Activated CD8-positive, alpha-beta memory T cell treated with anti-CD3 and anti-CD28 coated beads for 48 hours (primary cell): ENCODE measurements at regions not wholly inside any gene's neighbourhood (a gene's known extent, or its start where the extent isn't known, plus 50 kb on each side); places are given as distances from the start of the nearest gene placed in this dataset.
"Not testable (repeated sequence)": the region's sequence is repeated elsewhere in the genome, so short reads cannot be mapped to it uniquely, and the experiment has no call there.

Experiments used
- DNase-seq, 3 experiments: peaks; one replicate each; pipeline ENCODE4 v3.0.0-alpha.2; 2020; ENCODE audit warnings: low read depth in 2 of 3, low spot score in 2 of 3

DNA sequence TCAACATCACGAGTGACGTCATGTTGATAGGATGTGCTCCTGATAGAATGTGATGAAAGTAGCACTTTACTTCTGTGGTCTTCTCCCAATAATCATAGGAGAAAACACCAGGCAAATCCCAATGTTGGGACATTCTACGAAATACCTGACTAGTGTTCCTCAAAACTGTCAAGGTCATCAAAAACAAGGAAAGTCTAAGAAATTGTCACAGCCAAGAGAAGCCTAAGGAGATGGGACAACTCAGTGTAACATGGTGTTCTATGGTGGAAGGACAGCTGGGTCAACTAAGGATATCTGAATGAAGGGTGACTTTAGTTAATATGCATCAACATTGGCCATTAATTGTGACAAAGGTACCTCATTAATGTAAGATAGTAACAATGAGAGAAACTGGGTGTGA, 180.0 kb upstream of the PLGLB2 start:
- not testable (repeated sequence) for DNase-seq

DNA sequence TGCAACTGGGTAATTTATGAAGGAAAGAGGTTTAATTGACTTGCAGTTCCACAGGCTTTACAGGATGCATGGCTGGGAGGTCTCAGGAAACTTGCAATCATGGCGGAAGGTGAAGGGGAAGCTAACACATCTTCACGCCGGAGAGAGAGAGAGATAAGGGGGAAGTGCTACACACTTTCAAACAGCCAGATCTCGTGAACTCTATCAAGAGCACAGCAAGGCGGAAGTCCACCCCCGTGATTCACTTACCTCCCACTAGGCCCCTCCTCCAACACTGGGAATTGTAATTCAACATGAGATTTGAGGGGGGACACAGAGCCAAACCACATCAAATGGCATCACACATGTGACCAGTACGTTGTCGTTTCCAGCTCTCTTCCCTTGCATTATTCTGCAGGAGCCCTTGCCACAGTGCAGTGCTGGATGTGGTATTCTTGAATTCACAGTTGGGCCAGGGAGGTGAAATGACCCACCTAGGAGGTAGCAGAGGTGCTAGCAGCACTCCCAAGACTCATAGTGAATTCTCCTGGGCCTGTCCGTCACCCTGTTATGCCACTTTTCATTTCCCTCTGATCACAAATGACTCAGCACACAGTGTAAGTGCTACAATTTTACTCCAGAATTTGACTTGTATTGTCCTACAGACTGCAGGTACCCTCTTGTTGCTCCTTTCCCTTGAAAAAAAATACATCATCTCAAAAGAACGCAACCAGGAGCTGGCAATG, 179.2 kb upstream of the PLGLB2 start:
- not testable (repeated sequence) for DNase-seq

DNA sequence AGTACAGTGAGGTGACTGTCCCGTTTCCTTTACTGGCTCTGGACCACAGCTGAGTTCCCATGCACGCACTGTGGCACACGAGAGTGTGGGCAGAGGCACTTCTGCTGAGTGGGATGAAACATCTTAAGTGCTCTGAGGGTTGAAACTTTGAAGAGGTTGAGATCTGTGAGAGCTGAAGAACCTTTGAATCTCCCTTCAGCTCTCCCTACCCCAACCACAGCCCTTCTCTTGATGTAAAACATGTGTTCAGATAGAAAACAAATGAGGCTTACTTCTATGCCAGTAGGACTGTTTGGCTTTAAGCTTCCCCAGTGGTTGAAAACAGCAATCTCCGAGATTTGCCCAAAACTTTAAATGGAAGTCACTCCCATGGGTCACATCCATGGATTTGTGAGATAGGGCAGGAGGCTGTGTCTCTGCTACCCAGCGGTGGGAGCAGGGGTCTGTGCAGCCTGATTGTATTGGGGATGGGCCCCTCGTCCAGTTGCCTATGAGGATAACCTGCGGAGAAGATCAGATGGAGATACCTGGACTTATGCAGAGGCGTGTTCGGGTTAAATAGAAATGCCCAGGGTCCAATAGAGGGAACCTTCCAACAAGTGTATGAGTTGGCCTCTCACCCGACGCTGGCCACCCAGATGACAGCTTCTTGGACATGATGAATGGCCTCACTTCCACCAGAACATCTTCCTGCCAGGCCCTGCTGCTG, 178.0 kb upstream of the PLGLB2 start:
- not testable (repeated sequence) for DNase-seq

DNA sequence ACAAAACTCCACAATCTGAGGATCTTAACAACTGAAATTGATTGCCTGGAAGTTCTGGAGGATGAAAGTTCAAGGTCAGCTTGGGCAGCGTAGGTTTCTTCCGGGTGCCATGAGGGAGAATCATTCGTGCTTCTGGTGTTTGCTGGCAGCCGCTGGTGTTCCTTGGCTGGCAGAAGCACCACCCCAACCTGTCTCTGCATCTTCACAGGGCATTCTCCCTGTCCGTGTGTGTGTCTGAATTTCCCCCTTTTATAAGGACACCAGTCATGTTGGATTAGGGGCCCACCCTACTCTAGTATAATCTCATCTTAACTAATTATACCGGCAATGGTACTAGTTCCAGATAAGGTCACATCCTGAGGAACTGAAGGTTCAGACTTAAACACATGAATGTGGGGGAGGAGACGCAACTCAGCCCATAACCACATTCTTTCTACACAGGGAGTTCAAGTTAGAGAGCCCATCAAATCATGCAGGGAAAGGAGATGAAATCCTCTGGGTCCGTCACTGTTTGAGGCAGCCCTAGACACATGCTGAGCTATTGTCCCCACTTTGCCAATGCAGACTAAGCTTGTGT, 175.9 kb upstream of the PLGLB2 start:
- not testable (repeated sequence) for DNase-seq

DNA sequence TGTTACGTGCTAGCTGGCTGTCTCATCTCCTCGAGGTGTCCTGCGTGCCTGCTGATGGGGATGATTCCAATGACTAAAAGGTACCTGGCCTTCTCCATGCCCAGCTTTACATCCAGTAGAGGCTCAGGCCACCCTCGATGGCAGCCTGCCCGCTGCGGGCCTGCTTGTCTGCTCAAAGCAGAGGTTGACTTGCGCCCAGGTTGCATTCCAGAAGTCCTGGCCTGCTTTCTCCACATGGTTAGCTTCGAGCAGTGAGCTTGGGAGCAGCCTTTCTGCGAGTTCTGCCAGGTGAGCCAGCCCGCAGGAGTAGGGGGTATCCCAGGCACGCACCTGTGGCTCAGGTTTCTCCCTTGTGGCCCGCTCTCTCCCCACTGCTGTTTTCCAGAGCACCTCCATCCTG, 175.0 kb upstream of the PLGLB2 start:
- not testable (repeated sequence) for DNase-seq

DNA sequence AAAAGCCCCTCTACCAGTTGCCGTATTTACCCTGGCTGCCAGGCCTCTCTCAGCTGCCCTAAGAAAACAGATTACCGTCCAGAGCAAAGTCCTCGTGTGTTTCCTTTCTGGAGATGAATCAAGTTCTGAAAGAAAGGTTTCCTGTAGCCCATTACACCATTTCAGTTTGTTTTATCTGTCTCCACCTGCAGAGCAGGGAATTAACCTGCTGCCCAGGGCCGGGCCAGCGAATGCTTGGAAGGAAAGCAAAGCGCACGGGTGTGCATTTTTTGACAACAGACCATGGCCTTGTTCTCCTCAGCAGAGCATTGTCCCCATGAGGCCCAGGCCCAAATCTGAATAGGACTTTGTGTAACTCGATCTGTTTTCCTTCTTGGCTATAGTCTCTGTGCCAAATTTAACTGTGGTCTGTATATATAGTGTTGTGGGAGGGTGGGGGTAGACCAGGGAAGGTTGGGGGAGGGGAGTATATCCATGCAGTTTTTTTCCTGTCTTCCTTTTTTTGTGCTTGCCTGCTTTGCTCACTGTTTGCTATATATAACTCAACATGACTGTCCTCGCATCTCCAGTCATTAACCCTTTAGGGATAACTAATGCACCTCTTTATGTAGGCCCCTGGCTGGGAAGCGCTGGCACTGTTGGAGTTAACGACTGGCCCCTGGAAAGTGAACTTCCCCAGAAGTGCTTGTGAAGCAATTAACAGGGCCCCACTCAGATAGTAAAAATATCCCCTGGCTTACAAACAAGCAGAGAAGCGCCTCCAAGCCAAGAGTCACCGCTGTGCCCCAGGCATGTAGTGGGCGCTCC, 174.3 kb upstream of the PLGLB2 start:
- not testable (repeated sequence) for DNase-seq

DNA sequence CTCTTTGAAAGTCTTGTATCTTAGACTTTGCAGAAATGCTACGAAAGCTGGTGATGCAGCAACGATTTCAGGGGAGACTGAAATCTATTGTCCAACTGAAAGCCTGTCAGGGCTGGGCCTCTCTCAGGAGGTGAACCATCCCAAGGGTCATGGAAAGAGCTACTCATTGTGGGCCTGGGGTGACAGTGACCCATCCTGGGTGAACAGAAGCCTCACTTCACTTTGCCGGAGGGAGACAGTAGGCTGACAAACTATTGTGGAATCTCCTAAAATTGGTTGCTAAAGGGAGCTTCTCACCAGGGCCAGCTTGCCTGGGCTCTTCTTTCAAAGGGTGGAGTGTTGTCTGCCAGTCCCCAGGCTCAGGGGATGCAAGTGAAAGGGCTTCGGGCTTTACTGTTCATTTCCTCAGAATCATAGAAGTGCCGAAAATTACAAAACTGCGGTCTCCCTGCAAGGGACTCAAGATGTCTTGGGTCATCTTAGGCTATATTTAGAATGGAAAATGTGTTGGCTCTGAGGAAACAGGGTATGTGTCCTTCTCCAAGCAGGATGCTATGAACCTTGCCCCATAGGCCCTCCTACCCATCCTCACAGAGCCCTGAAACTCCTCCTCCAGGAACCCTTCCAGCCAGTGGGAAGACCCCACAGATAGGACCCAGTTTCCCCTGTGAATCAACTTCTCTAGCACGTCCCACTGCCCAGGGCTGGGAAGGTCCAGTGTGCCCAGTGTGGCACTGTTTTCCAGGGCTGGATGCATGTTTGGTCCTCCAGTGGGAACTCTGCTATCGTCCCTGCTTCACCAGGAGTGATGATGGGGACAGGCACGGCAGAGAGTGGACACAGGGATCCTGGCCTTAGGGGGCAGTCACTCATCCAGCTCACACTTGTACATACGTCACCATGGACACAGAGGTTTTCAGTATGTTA, 173.4 kb upstream of the PLGLB2 start:
- not testable (repeated sequence) for DNase-seq

DNA sequence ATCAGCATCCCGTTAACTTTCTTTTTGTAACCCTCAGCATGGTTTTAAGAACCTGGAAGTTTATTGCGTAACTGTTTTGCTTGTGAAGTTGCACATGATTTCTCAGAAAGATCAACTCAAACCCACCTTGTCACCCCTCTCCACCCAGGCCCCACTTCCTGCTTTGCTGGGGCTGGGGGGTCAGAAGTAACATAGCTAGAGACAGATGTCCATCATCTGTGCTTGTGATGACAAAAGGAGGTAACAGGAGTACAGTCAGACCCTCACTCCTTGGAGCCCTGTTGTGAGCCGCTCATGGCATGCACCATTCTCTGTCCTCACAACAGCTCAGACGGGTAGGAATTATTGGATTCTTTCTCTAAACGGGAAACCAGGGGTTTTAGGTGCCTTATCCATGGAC, 172.7 kb upstream of the PLGLB2 start:
- not testable (repeated sequence) for DNase-seq

DNA sequence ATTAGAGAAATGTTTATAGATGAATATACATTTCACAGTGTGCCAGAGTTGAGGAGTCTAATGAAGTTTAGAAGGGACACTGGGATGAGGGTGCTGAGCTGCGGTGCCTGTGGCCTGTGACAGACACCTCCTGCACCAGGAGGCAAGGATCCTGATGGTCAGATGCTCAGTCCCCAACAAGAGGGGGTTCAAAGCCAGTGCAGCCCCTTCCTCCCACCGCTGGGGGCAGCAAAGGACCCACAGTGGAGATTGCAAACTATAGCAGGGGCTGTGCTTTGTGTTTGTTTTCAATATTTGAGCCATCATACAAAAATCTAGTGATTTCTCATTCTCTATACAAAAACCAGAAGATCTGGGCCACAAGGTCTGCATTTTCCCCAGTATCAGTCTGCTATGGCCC, 170.5 kb upstream of the PLGLB2 start:
- not testable (repeated sequence) for DNase-seq

DNA sequence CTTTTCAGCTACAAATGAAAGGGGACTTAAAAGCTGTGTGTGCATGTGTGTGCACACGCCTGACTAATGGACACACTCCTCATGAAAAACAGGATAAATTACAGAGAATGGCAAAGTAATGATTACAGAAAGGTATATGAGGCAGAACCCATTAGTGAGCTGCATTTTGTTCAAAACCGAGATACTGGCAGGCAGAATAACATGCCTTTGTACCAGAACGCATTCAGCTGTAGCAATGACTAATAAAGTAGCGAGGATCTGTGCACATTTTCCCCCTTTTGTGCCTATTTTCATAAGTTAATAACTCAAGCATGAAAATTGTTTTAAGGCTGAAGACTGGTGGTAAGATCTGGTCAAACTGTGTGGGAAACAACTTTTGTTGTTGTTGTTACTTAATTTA, 165.7 kb upstream of the PLGLB2 start:
- DNase-seq = not testable (repeated sequence)

DNA sequence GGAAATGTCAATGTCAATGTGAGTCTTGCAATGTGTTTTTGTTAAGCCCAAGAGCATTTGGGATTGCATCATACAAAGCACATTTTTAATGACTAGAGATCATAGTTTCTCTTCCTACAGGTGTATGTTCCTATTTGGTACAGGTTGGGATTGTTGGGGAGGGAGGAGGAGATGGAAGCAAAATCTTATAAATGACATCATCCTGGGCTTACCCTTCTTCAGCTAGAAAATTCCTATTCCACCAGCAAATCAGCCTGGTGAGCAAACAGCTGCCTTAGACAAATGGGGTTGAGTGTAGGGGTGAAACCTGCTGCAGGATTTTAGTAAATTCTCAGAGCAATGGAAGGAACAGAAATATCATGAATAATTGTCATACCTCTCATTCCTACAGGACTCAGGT, 165.3 kb upstream of the PLGLB2 start:
- not testable (repeated sequence) for DNase-seq

DNA sequence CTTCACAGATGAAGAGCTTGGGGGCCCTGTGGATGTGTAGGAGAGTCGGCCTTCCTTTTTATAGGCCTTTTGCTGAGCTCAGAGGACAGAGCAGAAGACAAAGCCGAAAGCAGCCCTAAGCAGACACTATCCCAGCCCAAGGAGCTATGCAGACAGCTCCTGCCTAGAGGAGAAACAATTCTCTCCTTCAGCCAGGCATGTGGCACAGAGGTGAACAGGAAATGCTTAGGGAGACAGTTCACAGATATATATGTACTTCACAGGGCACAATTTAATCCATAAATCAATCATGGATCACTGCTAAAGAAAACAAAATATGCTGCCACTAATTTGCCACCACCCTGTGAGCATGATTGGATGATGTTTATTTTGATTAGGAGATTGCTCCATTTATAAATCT, 164.5 kb upstream of the PLGLB2 start:
- DNase-seq = not testable (repeated sequence)

DNA sequence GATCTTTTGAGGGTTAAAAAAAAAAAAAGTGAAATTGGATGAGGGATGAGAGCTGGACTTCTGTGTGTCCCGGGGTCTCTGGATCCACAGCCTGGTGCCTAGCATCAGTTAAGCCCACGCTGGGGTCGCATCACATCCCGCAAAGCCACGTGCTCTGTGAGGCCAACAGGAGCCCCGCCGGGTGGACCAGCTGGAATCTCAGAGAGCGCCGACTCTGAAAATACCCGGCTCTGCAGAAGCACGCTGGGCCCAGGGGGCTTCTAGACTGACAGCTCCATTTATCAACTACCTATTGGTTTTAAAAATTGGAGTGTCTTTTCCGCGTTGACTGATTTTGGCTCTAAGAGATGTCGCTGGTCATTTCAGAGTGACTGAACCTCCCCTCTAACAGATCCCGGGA, 164.1 kb upstream of the PLGLB2 start:
- not testable (repeated sequence) for DNase-seq

DNA sequence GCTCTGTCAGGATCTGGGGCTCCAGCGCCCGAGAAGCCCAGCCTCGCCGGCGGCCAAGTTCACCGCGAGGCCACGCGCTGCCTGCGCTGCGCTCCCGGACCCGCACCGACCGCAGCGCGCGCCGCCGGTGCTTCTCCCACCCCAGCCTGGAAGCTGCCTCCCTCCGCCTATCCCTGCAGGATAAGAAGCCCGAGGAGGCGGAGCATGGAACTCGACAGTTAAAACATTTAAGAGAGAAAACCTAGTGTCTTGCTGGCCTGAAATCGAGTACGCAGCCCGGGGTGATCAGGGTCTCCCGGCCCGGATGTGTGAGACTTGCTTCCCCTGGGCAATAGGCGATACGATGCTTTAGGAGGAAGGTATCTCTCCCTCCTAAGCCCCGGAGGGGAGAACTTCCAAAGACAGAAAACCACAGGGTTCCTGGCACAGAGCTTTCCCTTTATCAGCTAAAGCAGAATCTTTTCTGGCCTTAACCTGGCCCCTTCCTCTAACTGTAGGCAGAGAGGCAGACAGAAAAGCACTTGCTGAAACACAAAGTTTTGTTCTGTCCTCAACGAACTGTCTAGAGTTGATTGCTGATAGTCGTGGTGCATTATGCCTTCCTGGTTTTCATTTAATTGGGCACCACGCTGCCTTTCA, 163.5 kb upstream of the PLGLB2 start:
- DNase-seq = not testable (repeated sequence)

DNA sequence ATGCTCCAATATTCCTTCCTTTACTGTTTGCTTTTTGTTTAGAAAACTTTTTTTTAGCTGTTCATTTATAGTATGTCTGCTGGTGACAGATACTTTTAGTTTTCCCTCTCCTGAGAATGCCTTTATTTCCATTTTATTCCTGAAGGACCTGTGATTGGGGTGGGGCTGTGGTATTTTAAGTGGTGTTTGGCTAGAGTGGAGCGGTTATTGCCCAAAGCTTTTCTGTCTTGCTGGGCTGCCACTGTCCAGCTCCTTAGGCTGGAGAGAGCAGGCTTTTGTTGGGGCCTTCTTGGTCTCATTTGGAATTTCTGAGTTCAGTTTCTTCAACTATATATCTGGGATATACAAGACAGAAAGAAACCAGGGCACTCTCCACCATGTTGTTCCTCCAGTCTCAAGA, 160.0 kb upstream of the PLGLB2 start:
- DNase-seq = not testable (repeated sequence)

DNA sequence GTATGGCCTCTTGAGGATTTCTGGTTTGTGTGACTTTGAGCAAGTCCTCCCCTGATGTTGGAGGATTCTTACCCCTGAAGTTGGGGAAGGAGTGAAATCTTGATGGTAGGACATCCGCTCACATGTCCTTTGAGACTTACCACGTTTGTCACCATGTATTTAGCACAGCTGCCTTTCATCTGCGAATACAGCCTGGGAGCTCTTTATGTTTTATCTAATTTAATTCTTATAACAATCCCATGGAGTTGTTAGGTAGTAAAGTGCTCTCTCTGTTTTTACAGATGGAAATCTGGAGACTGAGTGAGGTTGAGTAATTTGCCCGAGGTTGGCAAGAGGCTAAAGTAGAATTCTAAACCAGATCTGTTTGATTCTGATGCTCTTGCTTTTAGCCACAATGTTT, 154.9 kb upstream of the PLGLB2 start:
- not testable (repeated sequence) for DNase-seq

DNA sequence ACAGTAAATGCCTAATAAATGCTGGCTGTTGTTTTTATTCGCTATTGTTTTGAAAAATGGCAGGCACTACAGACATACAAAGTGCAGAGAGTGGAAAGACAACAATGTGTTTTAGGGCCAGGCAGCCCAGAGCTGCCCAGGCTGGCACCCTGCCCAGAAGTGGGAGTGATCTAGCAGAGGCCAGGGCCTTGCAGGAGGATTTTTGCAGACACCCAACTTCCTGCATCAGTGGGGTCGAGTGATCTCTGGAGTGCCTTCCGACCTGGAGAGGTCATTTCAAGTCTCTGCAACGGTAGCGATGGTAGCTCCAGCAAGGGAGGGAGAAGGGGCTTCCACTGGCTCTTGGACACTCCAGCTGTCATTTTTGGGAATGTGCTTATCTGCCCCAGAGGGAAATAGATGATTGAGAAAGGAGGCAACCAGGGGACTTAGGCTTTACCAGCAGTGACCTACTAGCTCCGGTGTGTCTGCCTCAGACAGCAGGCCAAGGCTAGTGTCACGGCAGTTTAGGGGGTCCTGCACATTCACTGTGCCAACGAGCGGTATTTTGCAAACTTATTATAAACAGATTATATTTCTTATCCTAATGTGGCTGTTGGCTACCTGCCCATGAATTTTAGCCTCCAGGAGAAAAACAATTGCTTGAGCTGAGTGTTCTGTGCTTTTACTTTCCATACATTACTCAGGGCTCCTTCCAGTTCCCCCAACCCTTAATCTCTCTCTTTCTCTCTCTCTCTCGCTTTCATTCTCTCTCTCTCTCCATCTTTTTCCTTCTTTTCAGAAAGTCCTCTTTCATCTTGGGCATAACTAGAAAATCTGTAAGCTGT, 153.9 kb upstream of the PLGLB2 start:
- DNase-seq = not testable (repeated sequence)

DNA sequence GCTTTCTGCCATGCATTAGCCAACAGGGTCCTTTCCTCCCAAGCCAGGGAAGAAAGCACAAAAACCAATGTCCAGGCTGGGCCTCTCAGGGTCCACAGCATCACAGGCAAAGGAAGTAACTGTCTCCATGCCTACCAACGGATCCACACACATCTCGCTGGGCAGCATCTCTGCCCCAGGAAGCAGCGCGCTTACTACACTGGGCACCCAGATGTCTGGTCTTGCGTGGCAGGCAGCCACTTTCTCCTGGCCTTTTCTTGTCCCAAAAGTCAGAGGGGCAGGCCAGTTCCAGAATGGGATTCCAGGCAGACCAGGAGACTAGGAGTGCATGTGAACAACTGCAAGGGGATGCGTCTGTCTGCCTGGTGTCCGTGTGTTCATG, 153.3 kb upstream of the PLGLB2 start:
- not testable (repeated sequence) for DNase-seq

DNA sequence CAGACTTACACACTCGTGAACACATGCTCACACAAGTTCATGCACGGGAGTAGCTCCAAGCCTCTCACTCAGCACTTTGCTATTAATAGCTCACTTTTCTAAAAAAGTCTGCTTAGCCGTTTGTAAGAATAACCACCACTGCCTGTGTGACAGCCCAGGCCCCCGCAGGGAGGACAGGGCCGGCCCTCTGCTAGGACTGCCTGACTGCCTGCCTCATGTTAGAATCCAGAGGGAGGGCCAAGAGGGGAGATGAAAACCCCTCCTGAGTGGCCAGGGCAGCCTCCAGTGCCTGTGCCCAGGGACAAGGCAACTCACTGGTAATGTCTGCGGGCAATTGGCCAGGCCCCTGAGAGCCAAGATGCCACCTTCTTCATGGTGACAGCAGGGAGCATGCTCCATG, 152.9 kb upstream of the PLGLB2 start:
- DNase-seq = not testable (repeated sequence)
